Right ventricle myocardium inferior (tissue), 1 donor: ENCODE measurements at regions not wholly inside any gene's neighbourhood (a gene's known extent, or its start where the extent isn't known, plus 50 kb on each side); places are given as distances from the start of the nearest gene placed in this dataset.
"Not testable (repeated sequence)": the region's sequence is repeated elsewhere in the genome, so short reads cannot be mapped to it uniquely, and the experiment has no call there.

Experiments
- ATAC-seq: fragments of 200-7000 bp; cut with Tn5 transposase; one replicate; pipeline ENCODE4 v1.9.1; 2020; ENCODE audit warnings: mild to moderate bottlenecking, moderate library complexity
- DNase-seq: peaks from one replicate; pipeline ENCODE4 v3.0.0; 2021; ENCODE audit errors: missing footprints
- intact Hi-C: fragments of 100-400 bp; cut with DNase I; formaldehyde crosslinking; loops from one replicate; pipeline ENCODE4 v1.11.0; 2022
- donor health status: DM: no; HTN: yes; CAD: no; lungs with severe emphysema.

DNA sequence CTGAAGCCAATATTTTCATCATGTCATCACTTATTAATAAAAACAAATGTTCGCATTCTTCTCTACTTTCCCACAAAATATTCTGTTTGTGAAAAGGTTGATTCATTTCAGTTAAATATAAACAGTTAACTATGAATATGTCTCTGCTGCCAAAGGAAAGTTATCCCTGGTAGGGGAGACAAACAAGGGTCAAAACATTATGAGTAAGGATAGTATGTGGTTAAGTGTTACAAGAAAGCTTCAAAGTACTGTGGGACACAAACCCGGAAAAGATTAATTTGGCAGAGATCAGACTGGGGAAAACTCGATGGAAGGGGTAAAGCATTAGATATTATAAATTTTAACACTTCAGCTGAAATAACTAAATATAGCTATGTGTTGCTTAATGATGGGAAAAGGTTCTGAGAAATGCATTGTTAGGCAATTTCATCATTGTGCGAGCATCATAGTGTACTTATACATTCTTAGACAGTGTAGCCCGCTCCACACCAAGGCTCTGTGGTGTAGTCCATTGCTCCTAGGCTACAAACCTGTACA is 436.5 kb upstream of the TBL1XR1 start:
- ATAC-seq: peak; percentile 16
- DNase-seq: no peak
- intact Hi-C loops: no loop called here

DNA sequence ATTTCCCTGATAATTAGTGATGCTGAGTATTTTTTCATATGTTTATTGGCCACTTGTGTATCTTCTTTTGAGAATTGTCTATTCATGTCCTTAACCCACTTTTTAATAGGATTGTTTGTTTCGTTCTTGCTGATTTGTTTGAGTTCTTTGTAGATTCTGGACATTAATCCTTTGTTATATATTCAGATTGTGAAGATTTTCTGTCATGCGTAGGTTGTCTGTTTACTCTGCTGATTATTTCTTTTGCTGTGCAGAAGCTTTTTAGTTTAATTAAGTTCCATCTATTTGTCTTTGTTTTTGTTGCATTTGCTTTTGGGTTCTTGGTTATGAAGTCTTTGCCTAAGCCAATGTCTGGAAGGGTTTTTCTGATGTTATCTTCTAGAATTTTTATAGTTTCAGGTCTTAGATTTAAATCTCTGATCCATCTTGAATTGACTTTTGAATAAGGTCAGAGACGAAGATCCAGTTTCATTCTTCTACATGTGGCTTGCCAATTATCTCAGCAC is 438.4 kb upstream of the TBL1XR1 start:
- DNase-seq, ATAC-seq, intact Hi-C loops: not testable (repeated sequence)

DNA sequence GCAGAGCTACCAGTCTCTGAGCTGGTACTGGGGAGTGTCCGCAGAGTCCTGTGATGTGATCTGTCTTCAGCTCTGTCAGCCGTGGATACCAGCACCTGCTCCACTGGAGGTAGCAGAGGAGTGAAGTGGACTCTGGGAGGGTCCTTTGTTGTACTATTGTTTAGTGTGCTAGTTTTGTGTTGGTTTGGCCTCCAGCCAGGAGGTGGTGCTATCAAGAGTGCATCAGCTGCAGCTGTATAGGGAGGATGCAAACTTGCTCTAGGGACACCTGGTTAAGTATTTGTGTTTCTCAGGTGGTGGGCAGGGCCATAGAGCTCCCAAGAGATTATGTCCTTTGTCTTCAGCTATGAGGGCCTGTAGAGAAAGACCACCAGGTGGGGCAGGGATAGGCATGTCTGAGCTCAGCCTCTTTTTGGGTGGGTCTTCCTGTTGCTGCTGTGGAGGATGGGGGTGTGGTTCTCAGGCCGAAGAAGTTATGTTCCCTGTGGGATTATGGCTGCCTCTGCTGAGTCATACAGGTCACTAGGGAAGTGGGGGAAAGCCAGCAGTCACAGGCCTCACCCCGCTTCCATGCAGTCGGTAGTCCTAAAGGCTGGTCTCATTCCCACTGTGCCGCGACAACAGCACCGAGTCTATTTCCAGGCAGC is 443.2 kb upstream of the TBL1XR1 start:
- no peak for DNase-seq
- ATAC-seq: no peak
- intact Hi-C loops: no loop called here

DNA sequence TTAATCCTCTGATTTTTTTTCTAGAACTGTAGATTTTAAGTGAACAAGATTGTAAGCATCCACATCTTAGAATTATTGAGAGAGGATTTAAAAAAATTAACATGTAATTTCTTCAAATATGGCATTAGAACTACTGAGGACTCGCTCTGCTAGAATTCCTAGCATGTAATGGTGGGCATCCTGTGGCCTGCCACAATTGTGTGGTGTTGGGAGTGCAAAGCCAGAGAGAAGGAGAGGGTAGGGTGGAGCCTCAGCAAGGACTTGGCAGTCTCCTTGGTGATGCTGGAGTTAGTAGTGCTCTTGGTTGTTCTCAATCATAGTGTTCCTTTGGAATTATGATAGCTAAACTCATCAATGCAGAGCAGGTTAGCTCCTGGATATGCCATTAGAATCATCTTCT is 443.9 kb upstream of the TBL1XR1 start:
- DNase-seq (no peak), ATAC-seq (no peak)
- intact Hi-C loops: no loop called here

DNA sequence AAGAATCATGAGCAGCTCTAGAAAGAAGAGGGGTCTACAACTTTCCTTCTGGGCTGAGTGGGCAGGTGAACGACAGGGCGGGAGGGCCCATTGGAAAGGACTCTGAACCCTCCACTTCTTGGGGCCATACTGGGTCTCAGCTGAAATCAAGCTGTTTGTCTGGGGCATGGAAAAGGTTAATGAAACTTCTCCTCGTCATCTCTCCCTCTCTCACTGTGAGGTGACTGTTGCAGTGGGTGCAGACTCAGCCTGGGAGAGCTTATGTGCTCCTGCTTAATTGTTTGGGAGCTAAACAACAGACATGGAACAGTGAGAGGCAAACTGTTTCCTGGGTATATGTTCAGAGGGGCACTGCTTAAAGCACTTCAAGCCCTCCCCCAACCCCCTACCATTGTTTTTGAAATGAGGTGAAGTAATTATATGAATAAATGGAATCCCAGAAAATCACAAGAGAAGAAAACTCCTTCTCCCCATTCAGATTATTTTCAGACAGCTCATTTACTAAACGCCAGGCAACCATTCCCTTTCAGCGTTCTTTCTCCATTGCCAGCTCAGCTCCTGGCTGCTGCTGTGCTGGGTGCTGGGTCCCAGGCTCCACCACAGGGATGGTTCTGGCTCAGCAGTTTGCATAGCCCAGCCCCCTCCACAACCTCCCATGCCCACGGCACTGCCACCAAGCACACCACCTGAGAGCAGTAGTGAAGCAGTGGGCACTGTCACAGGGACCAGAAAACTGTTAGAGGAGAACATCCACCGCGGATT is 444.9 kb upstream of the TBL1XR1 start:
- intact Hi-C loops: no loop called here
- no peak for DNase-seq
- ATAC-seq: no peak

DNA sequence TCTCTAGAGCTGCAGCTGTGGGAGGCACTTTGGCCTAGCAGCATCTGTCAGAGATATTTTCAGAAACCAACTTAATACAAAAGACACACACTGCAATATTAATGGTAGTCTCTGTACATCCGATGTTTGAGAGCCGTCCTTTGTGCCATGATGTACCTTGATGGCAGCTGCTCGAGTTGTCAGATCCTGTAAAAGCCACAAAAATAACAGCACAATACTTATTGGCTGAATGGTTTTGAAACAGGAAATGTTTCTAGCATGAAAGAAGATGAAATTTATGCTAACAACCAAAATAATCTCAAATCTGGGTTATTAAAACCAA is 445.5 kb upstream of the TBL1XR1 start:
- no peak for ATAC-seq
- DNase-seq: no peak
- intact Hi-C loops: no loop called here

DNA sequence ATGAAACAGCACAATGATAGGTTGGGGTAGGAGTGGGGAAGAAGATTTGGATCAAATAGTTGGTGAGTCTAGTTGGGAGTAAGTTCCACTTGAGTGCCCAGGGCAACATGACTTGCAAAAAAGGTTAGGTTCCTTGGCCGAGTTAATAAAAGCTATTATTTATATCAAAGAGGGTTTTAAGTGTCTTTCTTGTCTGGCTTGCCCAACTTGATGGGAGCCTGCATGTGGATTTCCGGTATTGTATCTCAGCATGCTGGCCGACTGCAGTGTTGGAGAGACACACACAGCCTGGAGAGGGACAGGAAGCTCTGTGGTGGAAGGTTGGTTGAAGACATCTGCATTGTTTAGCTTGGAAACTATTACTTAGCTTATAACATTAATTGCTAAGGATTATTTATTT is 449.5 kb upstream of the TBL1XR1 start:
- no peak for ATAC-seq
- intact Hi-C loops: no loop called here
- no peak for DNase-seq

DNA sequence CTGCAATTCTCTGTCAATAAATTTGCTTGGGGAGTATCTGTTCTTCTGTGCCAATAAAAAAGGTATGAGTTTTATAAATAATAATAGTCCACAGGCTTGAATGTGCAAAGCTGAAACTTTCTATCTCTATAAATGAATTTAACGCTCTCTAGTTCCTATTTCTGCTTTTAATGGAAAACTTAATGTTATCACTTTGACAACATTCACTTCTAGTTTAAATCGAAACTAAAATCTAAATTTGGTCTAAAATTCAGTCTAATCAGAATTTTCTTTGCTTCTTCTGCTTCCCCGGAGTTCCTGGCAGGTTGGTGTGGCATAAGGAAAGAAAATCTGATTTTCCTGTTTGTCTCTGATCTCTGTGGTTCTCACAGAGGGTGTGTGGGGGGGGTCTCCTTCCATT is 450.1 kb upstream of the TBL1XR1 start:
- no peak for DNase-seq
- intact Hi-C loops: no loop called here
- ATAC-seq: no peak

DNA sequence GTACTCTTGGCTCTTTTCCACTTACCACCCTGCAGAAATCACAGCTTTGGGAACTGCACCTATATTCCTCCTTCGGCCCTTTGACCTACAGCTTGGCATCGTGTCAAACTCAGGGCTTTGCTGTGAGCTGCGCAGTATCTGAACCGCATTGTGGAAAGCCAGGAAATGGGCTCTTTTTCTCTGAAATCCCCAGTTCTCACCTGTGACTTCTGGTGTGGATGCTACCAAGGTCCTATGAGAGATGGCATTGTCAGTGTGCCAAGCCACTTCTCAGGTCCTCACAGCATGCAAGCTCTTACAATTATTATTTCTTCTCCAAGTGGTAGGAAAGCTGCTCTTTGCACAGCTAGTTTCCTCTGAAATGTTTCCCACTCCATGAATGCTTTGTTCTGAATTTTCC is 450.6 kb upstream of the TBL1XR1 start:
- intact Hi-C loops: no loop called here
- ATAC-seq: no peak
- DNase-seq: no peak

DNA sequence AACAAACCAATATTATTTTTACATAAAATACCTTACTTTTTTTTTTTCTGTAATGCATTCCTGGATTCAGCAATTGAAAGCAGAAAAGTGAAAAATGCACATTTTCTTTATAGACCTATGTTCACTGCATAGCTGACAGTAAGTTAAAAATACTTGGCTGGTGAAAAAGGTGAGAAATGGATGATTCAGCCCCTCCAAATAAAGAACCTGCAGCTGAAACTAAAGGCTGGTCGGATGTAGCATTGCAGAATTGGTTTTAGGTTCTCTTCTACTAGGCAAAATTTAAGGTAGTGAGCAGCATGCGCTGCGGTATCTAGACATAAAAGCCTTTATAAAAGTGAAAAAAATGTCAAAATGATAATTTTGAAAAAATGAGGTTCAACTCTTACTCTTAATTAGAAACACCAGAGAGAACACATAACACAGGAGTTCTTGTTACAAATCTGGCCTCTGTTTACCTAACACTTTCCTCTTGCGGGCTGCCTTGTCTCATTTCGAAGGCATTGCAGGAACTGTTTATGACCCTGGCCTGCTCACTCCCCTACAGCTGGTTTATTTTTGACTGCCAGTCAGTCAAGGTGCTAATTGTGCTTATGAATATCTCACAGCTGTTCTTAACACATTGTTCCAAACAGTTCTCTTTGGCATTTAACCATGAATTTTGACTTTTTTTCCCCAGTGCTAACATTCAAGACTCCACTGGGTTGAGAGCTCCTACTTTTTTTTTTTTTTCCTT is 455.4 kb upstream of the TBL1XR1 start:
- intact Hi-C loops: no loop called here

DNA sequence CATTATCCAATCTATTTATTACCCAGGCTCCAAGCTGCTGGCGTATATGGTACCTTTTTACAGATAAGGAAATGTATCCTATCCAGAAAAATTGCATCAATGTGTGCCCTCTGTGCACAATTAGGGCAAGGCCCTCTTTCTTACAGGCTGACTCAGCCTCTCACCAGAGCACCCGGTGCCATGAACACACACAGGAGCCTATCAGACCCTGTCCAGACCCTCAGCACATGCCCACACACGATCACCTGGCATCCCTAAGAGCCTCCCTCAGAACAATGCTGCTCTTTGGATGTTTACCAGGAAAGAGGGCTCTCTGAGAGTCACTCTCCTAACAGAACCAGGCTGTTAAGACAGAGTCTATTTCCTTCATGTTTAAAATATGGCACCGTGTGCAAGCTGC is 460.0 kb upstream of the TBL1XR1 start:
- DNase-seq: no peak
- intact Hi-C loops: no loop called here
- no peak for ATAC-seq

More for the DNA sequence above, 455.4 kb upstream of the TBL1XR1 start:
- no peak for DNase-seq
- ATAC-seq: peak; percentile 75

DNA sequence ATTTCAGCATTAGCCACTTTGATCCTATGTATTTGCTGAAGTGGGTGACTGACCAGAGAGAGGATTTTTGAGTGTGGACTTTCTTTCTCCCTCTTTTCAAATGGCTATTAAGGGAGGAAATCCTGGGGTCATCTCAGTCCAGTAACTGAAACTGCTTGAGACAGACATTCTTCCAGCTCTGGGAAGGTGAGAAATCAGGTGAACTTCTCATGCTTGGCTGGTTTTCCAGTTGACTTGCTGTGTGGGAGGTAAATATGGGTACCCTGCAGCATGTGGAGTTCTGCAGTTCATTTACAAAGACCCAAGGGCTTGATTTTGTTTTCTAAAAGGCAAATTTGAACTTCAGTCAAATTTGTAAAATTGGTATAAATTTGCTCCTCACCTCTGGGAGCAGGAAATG is 461.1 kb upstream of the TBL1XR1 start:
- intact Hi-C loops: no loop called here
- DNase-seq (no peak), ATAC-seq (no peak)

DNA sequence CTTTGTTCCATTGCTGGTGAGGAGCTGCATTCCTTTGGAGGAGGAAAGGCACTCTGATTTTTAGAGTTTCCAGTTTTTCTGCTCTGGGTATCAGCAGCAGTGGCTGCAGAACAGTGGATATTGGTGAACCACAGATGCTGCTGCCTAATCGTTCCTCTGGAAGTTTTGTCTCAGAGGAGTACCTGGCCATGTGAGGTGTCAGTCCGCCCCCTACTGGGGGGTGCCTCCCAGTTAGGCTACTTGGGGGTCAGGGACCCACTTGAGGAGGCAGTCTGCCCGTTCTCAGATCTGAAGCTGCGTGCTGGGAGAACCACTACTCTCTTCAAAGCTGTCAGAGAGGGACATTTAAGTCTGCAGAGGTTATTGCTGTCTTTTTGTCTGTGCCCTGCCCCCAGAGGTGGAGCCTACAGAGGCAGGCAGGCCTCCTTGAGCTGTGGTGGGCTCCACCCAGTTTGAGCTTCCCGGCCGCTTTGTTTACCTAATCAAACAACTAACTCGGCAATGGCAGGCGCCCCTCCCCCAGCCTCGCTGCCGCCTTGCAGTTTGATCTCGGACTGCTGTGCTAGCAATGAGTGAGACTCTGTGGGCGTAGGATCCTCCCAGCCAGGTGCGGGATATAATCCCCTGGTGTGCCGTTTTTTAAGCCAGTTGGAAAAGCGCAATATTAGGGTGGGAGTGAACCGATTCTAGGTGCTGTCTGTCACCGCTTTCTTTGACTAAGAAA is 467.3 kb upstream of the TBL1XR1 start:
- DNase-seq, intact Hi-C loops, ATAC-seq: not testable (repeated sequence)

DNA sequence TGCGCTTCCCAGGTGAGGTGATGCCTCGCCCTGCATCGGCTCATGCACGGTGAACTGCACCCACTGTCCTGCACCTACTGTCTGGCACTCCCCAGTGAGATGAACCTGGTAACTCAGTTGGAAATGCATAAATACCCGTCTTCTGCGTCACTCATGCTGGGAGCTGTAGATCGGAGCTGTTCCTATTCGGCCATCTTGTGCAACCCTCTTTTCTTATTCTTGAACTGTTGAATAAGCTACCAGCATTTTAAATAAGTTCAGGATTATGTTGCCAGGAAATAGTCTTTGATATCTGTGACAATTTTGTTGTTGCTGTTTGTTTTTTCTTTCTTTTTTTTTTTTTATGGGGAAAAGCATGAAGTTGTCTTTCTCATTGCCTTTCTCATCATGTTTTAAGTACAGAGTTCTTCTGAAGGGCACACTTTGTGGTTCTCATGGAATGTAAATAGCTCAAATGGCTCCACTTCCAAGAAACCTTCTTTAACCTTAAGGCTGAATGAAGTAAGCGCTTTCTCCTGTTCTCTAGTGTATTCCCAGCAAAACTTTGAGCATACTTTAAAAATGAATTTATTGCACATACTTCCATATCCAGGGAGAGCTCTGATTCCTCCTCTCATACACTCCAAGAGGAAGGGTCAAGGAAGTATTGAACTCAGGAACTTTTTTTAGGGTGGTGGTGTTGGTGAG is 468.0 kb upstream of the TBL1XR1 start:
- DNase-seq: no peak
- intact Hi-C loops: no loop called here
- no peak for ATAC-seq

DNA sequence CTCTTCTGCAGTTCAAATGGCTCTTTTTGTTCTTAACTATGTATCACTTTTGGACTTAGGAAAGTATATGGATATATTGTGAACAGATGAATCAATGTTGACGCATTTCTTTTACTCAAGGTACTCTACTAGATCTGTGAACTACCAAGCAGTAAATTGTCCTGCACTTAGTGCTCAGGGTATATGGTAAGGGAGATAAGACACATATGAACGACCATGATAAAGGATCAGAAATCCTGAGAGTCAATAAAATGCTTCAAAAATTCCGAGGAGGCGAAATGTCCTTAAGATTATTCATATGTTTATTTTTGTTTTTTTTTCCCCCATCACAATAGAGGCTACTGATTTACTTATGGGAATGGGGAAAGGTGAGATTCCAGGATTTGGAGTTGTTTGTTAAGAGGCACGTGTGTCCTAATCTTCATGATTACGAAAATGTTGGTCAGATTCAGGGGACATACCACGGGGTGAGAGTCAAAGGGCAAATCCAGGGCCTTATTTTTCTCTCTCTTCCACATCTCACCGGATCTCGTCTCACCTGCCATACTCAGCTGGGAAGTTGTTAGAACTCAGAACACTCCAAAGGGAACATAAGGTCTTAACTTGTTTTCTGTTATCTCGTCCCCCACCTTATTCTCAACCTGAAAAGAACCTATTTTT is 475.1 kb upstream of the TBL1XR1 start:
- ATAC-seq: no peak
- no peak for DNase-seq
- intact Hi-C loops: no loop called here

DNA sequence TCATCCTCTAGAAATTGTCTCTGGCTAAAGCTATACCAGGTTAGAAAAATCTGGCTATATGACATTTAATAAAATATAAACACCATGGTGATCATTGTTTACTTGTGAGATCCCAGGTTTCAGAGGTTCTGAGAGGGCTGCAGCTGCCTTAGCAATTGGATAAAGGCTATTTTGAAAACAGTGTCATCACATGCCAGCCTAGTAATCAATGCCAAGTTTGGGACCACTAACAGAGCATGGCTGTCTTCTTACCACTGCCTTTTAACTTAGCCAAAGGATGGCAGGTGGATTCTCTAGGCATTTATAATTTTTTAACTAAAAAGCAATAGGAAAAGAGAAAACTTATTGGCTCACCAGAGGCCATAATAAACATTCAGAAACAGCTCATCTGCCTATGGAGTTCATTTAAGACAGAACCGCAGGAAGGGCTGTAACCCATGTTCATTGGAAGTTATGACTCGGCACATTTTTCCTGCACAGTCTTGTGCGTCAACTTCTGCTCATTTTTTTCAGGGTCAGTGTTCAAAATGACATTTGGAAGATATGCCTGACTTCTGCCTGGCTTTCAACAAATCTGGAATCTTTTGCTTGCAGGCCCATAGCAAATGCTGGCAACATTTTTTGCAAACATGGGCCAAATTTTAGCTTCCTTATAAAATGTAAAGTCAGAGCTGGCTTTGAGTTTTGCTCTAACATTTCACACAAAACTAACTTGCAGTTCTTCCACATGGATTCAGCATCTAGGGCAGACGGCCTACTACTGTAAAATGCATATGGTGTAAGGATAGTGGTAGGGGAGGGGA is 476.0 kb upstream of the TBL1XR1 start:
- DNase-seq: no peak
- intact Hi-C loops: no loop called here
- peak; percentile 62 for ATAC-seq

DNA sequence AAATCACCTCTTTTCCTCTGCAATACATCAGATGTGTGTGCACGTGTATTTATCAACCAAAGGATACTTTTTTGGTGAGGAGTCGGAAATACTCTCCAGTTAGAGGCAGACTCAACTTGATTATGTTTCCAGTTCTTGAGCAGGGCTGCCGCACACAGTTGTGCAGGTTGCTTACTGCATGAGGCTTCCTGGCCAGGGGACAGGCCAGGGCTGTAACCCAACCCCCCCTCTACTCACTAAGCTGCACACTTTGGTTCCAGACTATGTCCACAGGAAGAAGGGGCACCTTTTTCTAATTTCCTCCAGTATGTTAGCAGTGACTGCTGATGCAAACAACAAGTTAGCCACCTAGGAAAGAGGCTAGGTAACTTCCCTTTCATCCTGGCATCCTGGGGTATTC is 476.9 kb upstream of the TBL1XR1 start:
- DNase-seq: no peak
- ATAC-seq: no peak
- intact Hi-C loops: no loop called here
